Ishikawa (cell line): ENCODE measurements at regions not wholly inside any gene's neighbourhood (a gene's known extent, or its start where the extent isn't known, plus 50 kb on each side); places are given as distances from the start of the nearest gene placed in this dataset.

Experiments used
- EGR1 ChIP-seq: IDR thresholded peaks from 2 replicates; pipeline ENCODE4 v1.6.1; 2012
- EP300 ChIP-seq: IDR thresholded peaks from 2 replicates; pipeline ENCODE4 v1.6.1; 2012; ENCODE audit warnings: borderline replicate concordance
- FOXM1 ChIP-seq: IDR thresholded peaks from 2 replicates; pipeline ENCODE4 v1.6.1; 2012; ENCODE audit warnings: low read depth, borderline replicate concordance
- MAX ChIP-seq: IDR thresholded peaks from 2 replicates; pipeline ENCODE4 v1.6.1; 2012
- RAD21 ChIP-seq: IDR thresholded peaks from 2 replicates; pipeline ENCODE4 v1.6.1; 2012; ENCODE audit warnings: low read depth
- REST ChIP-seq: IDR thresholded peaks from 2 replicates; pipeline ENCODE4 v1.6.1; 2012; ENCODE audit warnings: low read depth, mild to moderate bottlenecking
- TAF1 ChIP-seq: IDR thresholded peaks from 2 replicates; pipeline ENCODE4 v1.6.1; 2012; ENCODE audit warnings: low read depth, mild to moderate bottlenecking
- YY1 ChIP-seq: IDR thresholded peaks from 2 replicates; pipeline ENCODE4 v1.6.1; 2012; ENCODE audit warnings: low read depth

- no peak for TF ChIP-seq TAF1
- no peak for TF ChIP-seq EGR1
- no peak for TF ChIP-seq MAX
- TF ChIP-seq YY1 = no peak
- no peak for TF ChIP-seq EP300
- no peak for TF ChIP-seq RAD21
- no peak for TF ChIP-seq REST
- no peak for TF ChIP-seq FOXM1
Measured at GRCh38 chr10:106078895-106079576, 1085.5 kb downstream of the SORCS1 start.
